ENCODE measurements at regions not wholly inside any gene's neighbourhood (a gene's known extent, or its start where the extent isn't known, plus 50 kb on each side); places are given as distances from the start of the nearest gene placed in this dataset.
"Not testable (repeated sequence)": the region's sequence is repeated elsewhere in the genome, so short reads cannot be mapped to it uniquely, and the experiment has no call there.

GRCh38 chr1:189962181-189962580, 515.5 kb downstream of the BRINP3 start:
- peak; percentile 15 for DNase-seq

DNA sequence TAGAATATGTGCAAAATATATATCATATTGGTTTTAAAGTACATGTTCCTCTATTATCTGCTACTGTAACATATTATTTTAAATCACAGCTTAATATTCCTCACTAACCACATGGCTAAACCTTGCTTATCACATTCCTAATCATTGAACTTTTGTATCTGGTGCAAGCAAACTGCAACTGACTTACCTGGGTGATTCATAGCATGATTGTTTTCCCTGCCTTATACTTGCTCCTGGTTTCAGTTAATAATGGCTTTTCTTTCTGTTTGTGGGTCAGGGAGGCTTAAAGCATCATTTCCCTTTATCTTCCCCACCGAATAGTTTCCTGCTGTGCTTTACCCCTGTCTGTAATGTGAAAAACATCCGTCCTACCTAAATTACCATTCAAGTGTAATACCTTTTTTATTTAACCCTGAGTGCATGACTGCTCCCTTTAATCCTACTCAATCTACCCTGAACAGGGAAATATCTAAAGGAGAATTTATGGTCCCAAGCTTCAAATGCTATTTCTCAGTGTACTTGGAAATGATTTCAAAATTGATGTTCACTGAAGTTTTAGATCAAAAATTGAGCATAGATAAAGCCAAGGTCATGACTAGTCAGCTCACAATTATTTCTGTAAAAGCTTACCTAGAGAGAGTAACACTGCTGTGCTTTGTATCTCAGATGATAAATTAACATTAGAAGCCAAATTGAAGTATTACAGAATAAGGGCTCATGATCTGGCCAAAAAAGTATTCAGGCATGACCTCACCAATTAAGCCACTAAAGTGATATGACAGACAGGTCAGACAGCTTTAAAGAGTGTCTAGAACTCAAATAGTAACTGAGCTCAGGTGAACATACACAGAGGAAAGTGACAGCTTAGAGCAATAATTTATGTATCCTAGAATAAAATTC, 507.1 kb downstream of the BRINP3 start:
- no peak for DNase-seq

- DNase-seq: no peak
Observed at GRCh38 chr1:189971656-189972055, 506.0 kb downstream of the BRINP3 start.

GRCh38 chr1:189977184-189977583, 500.5 kb downstream of the BRINP3 start:
- DNase-seq: no peak

- DNase-seq: peak; percentile 27
Observed at GRCh38 chr1:189983166-189983890, 494.3 kb downstream of the BRINP3 start.

DNA sequence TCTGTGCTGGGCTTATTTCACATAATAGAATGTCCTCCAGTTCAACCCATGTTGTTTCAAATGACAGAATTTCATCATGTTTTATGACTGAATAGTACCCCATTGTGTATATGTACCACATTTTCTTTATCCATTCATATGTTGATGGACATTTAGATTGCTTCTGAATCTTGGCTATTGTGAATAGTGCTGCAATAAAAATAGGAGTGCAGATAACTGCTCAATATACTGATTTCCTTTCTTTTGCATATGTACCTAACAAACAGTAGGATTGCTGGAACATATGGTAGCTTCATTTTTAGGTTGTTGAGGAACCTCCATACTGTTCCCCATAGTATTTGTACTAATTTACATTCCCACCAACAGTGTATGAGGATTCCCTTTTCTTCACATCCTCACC, 491.1 kb downstream of the BRINP3 start:
- DNase-seq: no peak

DNA sequence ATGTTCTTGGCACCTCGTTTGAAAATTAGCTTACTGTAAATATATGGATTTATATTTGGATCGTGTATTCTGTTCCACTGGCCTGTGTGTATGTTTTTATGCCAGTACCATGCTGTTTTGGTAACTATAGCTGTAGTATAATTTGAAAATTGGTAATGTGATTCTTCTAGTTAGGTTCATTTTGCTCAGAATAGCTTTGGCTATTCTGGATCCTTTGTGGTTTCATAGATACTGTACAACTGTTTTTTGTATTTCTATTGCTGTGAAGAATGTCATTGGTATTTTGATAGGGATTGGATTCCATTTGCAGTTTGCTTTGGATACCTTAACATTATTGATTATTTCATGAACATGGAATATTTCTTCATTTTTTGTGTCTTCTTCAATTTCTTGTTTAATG, 490.2 kb downstream of the BRINP3 start:
- no peak for DNase-seq

GRCh38 chr1:189992856-189993255, 484.8 kb downstream of the BRINP3 start:
- DNase-seq: no peak

- DNase-seq: no peak
Observed at GRCh38 chr1:190000365-190000872, 477.2 kb downstream of the BRINP3 start.

- no peak for DNase-seq
Observed at GRCh38 chr1:190001187-190001586, 476.5 kb downstream of the BRINP3 start.

DNA sequence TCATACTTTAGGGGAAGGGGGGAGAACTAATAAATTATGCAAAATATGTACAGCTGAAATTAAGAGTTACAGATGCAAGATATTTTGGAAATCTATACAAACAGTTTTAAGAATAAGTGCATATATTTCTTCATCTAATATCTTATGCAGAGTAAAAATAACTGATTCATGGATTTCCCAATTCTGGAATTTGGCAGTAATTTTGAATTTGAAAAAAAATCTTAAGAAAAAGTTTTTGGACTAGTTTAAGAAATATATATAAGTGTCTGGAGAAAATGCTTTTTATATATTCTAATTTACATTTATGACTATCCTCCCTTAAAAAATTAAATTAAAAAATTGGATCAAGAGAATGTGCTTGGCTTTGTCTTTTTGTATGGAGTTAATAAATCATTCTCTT, 474.3 kb downstream of the BRINP3 start:
- DNase-seq: no peak

GRCh38 chr1:190011585-190011984, 466.1 kb downstream of the BRINP3 start:
- no peak for DNase-seq

DNA sequence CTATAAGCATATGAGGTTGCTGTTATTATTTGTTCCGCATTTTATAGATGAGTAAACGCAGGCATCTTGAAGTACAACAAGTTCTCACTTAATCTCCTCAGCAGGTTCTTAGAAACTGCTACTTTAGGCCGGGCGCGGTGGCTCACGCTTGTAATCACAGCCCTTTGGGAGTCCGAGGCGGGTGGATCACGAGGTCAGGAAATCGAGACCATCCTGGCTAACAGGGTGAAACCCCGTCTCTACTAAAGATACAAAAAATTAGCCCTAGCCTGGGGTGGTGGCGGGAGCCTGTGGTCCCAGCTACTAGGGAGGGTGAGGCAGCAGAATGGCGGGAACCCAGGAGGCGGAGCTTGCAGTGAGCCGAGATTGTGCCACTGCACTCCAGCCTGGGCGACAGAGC, 458.5 kb downstream of the BRINP3 start:
- DNase-seq: not testable (repeated sequence)

DNA sequence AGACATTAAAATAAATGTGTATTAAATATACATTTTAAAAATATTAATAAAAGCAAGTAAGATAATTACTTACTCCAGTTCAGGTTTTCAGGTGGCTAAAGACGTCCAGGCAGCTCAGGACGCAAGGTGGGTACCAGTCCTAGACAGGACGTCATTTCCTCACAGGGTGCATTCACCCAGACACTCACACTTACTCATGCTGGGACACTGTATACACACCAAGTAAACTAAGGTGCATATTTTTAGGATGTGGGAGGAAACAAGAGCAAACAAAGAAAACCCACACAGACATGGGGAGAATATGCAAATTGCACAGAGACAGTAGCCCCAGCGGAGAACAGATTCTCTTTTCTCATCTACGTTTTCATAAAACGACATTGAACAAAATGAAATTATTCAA, 457.9 kb downstream of the BRINP3 start:
- no peak for DNase-seq

GRCh38 chr1:190022709-190023108, 455.0 kb downstream of the BRINP3 start:
- DNase-seq: no peak

- DNase-seq: no peak
Observed at GRCh38 chr1:190029441-190029840, 448.2 kb downstream of the BRINP3 start.

GRCh38 chr1:190043655-190044054, 434.0 kb downstream of the BRINP3 start:
- no peak for DNase-seq

GRCh38 chr1:190046231-190046630, 431.4 kb downstream of the BRINP3 start:
- DNase-seq: no peak

Measured in NCI-H82 (cell line).